ENCODE measurements at regions not wholly inside any gene's neighbourhood (a gene's known extent, or its start where the extent isn't known, plus 50 kb on each side); places are given as distances from the start of the nearest gene placed in this dataset.

- DNase-seq (ENCODE audit: low read depth in 4 of 4, low spot score in 2 of 4): no peak
These were observed 126.1 kb downstream of the PSMG1 start for GRCh38 chr21:39057121-39057520.

DNA sequence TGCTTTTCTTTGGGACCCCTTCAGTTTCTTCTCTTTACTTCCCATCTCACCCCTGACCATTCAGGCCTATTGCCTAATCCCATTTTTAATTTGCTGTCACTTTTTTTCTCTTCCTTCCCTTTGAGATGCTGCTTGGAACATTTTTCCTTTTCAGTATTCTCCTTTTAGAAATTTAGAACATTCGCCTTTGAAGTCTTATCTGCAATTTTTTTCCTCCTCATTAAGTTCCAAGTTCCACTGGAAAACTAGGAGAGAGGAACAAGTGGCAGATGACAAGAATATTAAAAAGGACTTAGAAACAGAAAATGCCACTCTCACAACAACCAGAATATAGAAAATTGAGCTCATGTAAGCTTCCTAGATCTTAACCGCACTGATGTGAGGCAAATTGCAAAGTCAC, 126.6 kb downstream of the PSMG1 start:
- DNase-seq (ENCODE audit: low read depth in 4 of 4, low spot score in 2 of 4): no peak

- DNase-seq (ENCODE audit: low read depth in 4 of 4, low spot score in 2 of 4): no peak
These were observed 128.0 kb downstream of the PSMG1 start for GRCh38 chr21:39055167-39055767.

GRCh38 chr21:39054066-39054465, 129.2 kb downstream of the PSMG1 start:
- no peak for DNase-seq (ENCODE audit: low read depth in 4 of 4, low spot score in 2 of 4)

- DNase-seq (ENCODE audit: low read depth in 4 of 4, low spot score in 2 of 4): no peak
These were observed 130.1 kb downstream of the PSMG1 start for GRCh38 chr21:39053126-39053525.

- DNase-seq (ENCODE audit: low read depth in 4 of 4, low spot score in 2 of 4): no peak
These were observed 130.5 kb downstream of the PSMG1 start for GRCh38 chr21:39052718-39053117.

- DNase-seq (ENCODE audit: low read depth in 4 of 4, low spot score in 2 of 4): no peak
These were observed 131.7 kb downstream of the PSMG1 start for GRCh38 chr21:39051588-39051949.

DNA sequence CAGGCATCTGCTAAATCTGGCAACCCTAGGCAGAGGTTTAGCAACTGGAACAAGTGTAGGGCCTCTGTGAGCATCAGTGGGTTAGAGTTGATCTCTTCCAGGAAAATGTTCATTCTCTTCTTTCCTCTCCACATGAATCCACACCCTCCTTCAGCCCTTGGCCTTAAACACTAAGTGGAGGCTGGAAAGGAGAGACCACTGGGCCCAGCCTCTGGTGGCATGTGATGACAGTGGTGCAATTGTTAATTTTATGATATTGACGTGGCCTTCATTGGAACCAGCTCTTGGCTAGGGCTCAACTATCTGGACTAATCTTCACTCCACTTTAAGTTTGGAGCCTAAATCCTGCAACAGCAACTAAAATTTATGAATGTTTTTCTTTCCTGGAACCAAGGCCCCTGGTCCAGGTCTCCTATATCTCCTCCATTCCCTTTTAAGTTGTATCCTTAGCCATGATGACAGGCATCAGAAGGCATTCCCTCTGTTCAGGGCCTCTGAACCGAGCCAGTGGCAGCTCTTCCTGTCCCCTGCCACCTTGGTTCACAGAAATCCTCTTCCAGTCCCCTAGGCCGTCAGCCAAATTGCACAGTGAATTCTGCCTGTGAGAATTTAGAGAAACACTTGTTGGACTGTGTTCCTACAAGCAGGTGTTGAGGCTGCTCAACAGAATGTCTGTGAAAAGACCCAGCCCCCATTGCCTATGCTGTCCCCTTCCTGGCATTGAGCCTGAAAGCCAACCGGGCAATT, 132.2 kb downstream of the PSMG1 start:
- no peak for DNase-seq (ENCODE audit: low read depth in 4 of 4, low spot score in 2 of 4)

DNA sequence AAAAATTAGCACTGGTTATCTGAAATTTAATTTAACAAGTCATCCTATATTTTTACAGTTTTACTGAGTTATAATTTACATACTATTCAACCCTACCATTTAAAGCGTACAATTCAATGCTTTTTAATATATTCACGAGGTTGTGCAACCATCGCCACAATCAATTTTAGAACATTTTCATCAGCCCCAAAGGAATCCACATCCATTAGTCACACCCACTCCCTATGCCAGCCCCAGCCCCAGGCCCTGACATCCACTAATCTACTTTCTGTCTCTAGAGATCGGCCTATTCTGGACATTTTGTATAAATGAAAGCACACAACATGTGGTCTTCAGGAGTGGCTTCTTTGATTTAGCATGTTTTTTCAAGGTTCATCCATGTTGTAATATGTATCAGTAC, 134.7 kb downstream of the PSMG1 start:
- DNase-seq (ENCODE audit: low read depth in 4 of 4, low spot score in 2 of 4): no peak

- DNase-seq (ENCODE audit: low read depth in 4 of 4, low spot score in 2 of 4): peak in 1 of 4 donors; percentile 38
These were observed 135.2 kb downstream of the PSMG1 start for GRCh38 chr21:39048064-39048463.

GRCh38 chr21:39047046-39047445, 136.2 kb downstream of the PSMG1 start:
- DNase-seq (ENCODE audit: low read depth in 4 of 4, low spot score in 2 of 4): no peak

- DNase-seq (ENCODE audit: low read depth in 4 of 4, low spot score in 2 of 4): no peak
These were observed 136.9 kb downstream of the PSMG1 start for GRCh38 chr21:39046236-39046916.

DNA sequence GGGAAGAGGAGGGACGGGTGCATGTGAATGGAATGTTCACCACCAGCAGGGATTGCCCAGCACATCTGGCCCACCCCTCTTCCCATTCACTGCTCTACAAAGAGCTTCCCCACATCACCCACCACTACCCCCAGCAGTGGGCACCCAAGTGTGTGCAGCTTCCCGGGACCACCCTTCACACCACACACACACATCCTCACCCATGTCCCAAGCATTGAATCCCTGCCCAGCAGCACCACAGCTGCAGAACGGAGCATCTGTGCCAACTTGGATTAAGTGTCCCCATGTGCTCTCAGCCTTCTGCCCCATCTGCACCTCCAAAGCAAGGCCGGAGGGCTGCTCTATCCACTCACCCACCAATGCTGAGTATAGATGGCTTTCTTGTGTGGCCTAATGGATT, 141.4 kb downstream of the PSMG1 start:
- DNase-seq (ENCODE audit: low read depth in 4 of 4, low spot score in 2 of 4): no peak

DNA sequence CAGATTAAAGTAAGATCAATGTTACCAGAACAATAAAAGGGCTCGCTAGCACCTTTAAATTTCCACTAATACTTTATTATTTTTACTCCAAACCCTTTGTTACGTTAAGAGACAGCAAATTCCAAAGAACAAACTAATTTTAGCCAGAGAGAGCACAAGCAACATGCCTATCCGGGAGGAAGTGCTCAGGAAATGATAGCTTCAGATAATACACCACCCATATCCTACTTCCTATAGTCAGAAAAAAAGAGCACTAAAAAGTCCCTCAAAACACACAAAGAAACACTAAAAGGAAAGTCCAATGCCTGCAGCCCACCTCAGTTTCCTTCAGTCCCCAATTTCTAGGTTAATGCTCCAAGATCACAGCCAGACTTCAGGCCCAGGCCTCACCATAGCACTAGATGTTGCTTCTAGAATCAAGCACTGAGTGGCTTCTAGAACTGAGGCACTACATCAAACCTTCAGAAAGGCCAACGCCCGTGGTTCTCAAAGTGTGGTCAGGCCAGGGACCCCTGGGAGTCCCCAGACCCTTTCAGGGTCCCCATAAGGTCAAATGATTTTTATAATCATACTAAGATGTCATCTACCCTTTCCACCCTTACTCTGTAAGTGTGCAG, 142.6 kb downstream of the PSMG1 start:
- DNase-seq (ENCODE audit: low read depth in 4 of 4, low spot score in 2 of 4): no peak

GRCh38 chr21:39037807-39038405, 145.3 kb downstream of the PSMG1 start:
- no peak for DNase-seq (ENCODE audit: low read depth in 4 of 4, low spot score in 2 of 4)

- no peak for DNase-seq (ENCODE audit: low read depth in 4 of 4, low spot score in 2 of 4)
These were observed 146.7 kb downstream of the PSMG1 start for GRCh38 chr21:39036581-39036980.

DNA sequence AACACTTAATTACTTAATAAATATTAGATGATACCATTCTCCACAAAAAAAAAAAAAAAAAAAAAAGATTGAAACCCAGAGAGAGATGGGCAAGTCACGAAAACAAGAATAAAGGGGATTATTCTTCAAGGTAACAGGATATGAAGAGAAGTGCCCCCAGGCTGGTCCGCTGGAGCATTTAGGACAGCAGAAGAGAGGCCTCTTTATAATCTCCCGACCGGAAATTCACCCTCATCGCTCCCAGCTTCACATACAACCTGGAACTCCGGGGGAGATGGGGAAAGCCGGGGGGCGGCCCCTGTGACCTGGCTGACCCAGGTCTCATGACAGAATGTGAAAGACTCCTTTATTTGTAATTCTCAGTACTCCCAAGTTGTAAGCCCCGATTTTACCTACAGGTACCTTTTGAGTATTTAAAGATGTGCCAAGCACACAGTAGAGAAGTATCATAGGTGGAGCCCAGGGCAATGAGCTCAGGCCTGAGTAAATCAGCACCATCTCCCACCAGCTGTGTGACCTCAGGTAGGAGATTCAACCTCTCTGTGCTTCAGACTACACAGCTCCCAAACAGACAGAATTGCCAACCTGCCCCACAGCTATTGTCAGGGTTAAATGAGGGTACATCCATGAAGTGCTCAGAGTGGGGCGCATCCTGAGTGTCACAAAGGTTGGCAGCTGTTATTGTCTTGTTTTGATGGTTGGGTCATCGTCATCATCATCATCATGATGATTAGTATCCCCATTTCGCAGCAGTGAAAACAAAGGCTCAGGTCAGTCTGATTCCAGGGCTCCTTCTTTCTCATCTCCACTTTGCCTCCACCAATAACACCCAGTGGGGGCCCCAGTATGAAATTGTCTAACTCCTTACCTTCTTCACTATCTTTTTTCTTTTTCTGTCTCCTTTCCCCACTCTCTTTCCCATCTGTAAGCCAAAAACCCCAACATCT, 148.4 kb downstream of the PSMG1 start:
- no peak for DNase-seq (ENCODE audit: low read depth in 4 of 4, low spot score in 2 of 4)

- DNase-seq (ENCODE audit: low read depth in 4 of 4, low spot score in 2 of 4): no peak
These were observed 149.2 kb downstream of the PSMG1 start for GRCh38 chr21:39033878-39034589.

Data from left renal cortex interstitium (tissue), 4 donors.